SK-N-SH (cell line): ENCODE measurements at regions not wholly inside any gene's neighbourhood (a gene's known extent, or its start where the extent isn't known, plus 50 kb on each side); places are given as distances from the start of the nearest gene placed in this dataset.

Experiments
- CTCF ChIP-seq: fragments of 200-600 bp; sonication (generic); IDR thresholded peaks from 2 replicates; pipeline ENCODE4 v1.6.1; 2017; ENCODE audit warnings: antibody characterized with exemption, mild to moderate bottlenecking, moderate library complexity
- EP300 ChIP-seq, 2 experiments: IDR thresholded peaks; 2 replicates each; pipeline versions ENCODE4 v1.4.0 to v1.6.1; 2012; ENCODE audit warnings: borderline replicate concordance in 1 of 2, low read depth in 1 of 2, low read length in 1 of 2
- MAX ChIP-seq: IDR thresholded peaks from 2 replicates; pipeline ENCODE4 v1.4.0; 2012; ENCODE audit warnings: low read depth
- RAD21 ChIP-seq: IDR thresholded peaks from 2 replicates; pipeline ENCODE4 v1.6.1; 2012; ENCODE audit warnings: mild to moderate bottlenecking, low read length
- REST ChIP-seq: IDR thresholded peaks from 2 replicates; pipeline ENCODE4 v1.6.1; 2012; ENCODE audit warnings: mild to moderate bottlenecking, low read depth, low read length, moderate library complexity
- RXRA ChIP-seq: IDR thresholded peaks from 2 replicates; pipeline ENCODE4 v1.4.0; 2012; ENCODE audit warnings: low read depth, mild to moderate bottlenecking, borderline replicate concordance

GRCh38 chr2:61688369-61689334 is 150.5 kb upstream of the XPO1 start:
- TF ChIP-seq CTCF (no peak), RXRA (no peak), RAD21 (no peak), REST (no peak), MAX (no peak), EP300 (IDR thresholded peaks at IDR 0.05; ENCODE audit: borderline replicate concordance in 1 of 2, low read depth in 1 of 2, low read length in 1 of 2) (no peak)
